ENCODE measurements at regions not wholly inside any gene's neighbourhood (a gene's known extent, or its start where the extent isn't known, plus 50 kb on each side); places are given as distances from the start of the nearest gene placed in this dataset.
"Not testable (repeated sequence)": the region's sequence is repeated elsewhere in the genome, so short reads cannot be mapped to it uniquely, and the experiment has no call there.

- Histone ChIP-seq H3K4me3 (replicated peaks; ENCODE audit: low read depth, low read length) (no peak overlapping the region), H3K27me3 (replicated peaks; ENCODE audit: control insufficient read depth, insufficient read depth, low read length) (no peaks in the 10 kb centered on the region), H3K36me3 (ENCODE audit: control insufficient read depth, insufficient read depth, low read length) (no peaks in the 10 kb centered on the region)
- TF ChIP-seq, protein P1, sequence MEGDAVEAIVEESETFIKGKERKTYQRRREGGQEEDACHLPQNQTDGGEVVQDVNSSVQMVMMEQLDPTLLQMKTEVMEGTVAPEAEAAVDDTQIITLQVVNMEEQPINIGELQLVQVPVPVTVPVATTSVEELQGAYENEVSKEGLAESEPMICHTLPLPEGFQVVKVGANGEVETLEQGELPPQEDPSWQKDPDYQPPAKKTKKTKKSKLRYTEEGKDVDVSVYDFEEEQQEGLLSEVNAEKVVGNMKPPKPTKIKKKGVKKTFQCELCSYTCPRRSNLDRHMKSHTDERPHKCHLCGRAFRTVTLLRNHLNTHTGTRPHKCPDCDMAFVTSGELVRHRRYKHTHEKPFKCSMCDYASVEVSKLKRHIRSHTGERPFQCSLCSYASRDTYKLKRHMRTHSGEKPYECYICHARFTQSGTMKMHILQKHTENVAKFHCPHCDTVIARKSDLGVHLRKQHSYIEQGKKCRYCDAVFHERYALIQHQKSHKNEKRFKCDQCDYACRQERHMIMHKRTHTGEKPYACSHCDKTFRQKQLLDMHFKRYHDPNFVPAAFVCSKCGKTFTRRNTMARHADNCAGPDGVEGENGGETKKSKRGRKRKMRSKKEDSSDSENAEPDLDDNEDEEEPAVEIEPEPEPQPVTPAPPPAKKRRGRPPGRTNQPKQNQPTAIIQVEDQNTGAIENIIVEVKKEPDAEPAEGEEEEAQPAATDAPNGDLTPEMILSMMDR (IDR thresholded peaks at IDR 0.05; ENCODE audit: insufficient read depth, low read length, poor library complexity, severe bottlenecking): no peak
- DNase-seq (ENCODE audit: extremely low read depth, insufficient read length): no peak
Observed at GRCh38 chr12:126982707-126983106, 1284.3 kb upstream of the TMEM132C start.

DNA sequence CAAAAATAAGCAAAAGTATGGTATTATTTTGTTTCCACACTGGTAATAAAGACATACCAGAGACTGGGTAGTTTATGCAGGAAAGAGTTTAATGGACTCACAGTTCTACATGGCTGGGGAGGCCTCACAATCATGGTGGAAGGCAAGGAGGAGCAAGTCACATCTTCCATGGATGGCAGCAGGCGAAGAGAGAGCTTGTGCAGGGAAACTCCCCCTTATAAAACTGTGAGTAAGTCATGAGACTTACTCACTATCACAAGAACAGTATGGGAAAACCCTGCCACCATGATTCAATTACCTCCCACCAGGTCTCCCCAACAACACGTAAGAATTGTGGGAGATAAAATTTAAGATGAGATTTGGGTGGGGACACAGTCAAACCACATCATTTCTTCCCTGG lies 1283.2 kb upstream of the TMEM132C start:
- not testable (repeated sequence) for DNase-seq (ENCODE audit: extremely low read depth, insufficient read length); H3K27me3 ChIP-seq (replicated peaks; ENCODE audit: control insufficient read depth, insufficient read depth, low read length); H3K4me3 ChIP-seq (replicated peaks; ENCODE audit: low read depth, low read length); H3K36me3 ChIP-seq (ENCODE audit: control insufficient read depth, insufficient read depth, low read length)

GRCh38 chr12:126985663-126986062 lies 1281.3 kb upstream of the TMEM132C start:
- not testable (repeated sequence) for DNase-seq (ENCODE audit: extremely low read depth, insufficient read length); H3K27me3 ChIP-seq (replicated peaks; ENCODE audit: control insufficient read depth, insufficient read depth, low read length); H3K4me3 ChIP-seq (replicated peaks; ENCODE audit: low read depth, low read length); H3K36me3 ChIP-seq (ENCODE audit: control insufficient read depth, insufficient read depth, low read length)

DNA sequence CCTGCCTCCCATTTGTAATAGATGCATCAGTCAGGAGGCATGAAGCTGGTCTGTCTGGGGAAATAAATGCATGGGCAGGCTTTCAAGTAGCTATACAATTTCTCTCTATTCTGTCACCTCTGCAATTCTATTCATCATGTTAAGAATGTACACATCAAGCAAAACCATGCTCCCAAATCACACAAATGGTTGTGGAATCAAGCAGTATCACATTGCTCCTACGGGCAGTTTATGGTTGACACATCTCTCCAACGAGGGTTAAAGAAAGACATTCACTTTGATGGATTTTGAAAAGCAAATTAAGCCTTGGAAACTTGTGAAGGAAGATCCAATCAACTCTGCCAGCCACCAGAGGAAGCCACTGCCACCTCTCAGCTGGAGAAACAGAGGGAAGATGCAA lies 1277.4 kb upstream of the TMEM132C start:
- H3K27me3 ChIP-seq (replicated peaks; ENCODE audit: control insufficient read depth, insufficient read depth, low read length): no peaks in the 10 kb centered on the region
- no peak for DNase-seq (ENCODE audit: extremely low read depth, insufficient read length)
- TF ChIP-seq, protein P1 (IDR thresholded peaks at IDR 0.05; ENCODE audit: insufficient read depth, low read length, poor library complexity, severe bottlenecking): no peak
- no peak overlapping the region for H3K4me3 ChIP-seq (replicated peaks; ENCODE audit: low read depth, low read length)
- no peaks in the 10 kb centered on the region for H3K36me3 ChIP-seq (ENCODE audit: control insufficient read depth, insufficient read depth, low read length)

- TF ChIP-seq, protein P1 (IDR thresholded peaks at IDR 0.05; ENCODE audit: insufficient read depth, low read length, poor library complexity, severe bottlenecking): no peak
- Histone ChIP-seq H3K4me3 (replicated peaks; ENCODE audit: low read depth, low read length) (no peak overlapping the region), H3K36me3 (ENCODE audit: control insufficient read depth, insufficient read depth, low read length) (no peaks in the 10 kb centered on the region), H3K27me3 (replicated peaks; ENCODE audit: control insufficient read depth, insufficient read depth, low read length) (no peaks in the 10 kb centered on the region)
- no peak for DNase-seq (ENCODE audit: extremely low read depth, insufficient read length)
Observed at GRCh38 chr12:126993898-126994297, 1273.1 kb upstream of the TMEM132C start.

DNA sequence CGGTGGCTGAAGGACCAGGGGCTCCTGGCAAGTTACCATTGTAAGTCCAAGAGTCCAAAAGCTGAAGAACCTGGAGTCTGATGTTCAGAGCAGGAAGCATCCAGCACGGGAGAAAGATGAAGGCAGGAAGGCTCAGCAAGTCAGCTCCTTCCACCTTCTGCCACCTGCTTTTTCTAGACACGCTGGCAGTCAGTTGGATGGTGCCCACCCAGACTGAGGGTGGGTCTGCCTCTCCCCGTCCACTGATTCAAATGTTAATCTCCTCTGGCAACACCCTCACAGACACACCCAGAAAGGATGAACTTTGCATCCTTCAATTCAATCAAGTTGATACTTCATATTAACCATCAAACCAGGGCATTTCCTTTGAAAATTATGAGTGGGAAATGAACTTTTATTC lies 1272.4 kb upstream of the TMEM132C start:
- Histone ChIP-seq H3K36me3 (ENCODE audit: control insufficient read depth, insufficient read depth, low read length) (no peaks in the 10 kb centered on the region), H3K27me3 (replicated peaks; ENCODE audit: control insufficient read depth, insufficient read depth, low read length) (no peaks in the 10 kb centered on the region), H3K4me3 (replicated peaks; ENCODE audit: low read depth, low read length) (no peak overlapping the region)
- DNase-seq (ENCODE audit: extremely low read depth, insufficient read length): no peak
- TF ChIP-seq, protein P1 (IDR thresholded peaks at IDR 0.05; ENCODE audit: insufficient read depth, low read length, poor library complexity, severe bottlenecking): no peak

GRCh38 chr12:126998031-126998430 lies 1268.9 kb upstream of the TMEM132C start:
- no peak for DNase-seq (ENCODE audit: extremely low read depth, insufficient read length)
- no peaks in the 10 kb centered on the region for H3K36me3 ChIP-seq (ENCODE audit: control insufficient read depth, insufficient read depth, low read length)
- TF ChIP-seq, protein P1 (IDR thresholded peaks at IDR 0.05; ENCODE audit: insufficient read depth, low read length, poor library complexity, severe bottlenecking): no peak
- no peak overlapping the region for H3K4me3 ChIP-seq (replicated peaks; ENCODE audit: low read depth, low read length)
- no peaks in the 10 kb centered on the region for H3K27me3 ChIP-seq (replicated peaks; ENCODE audit: control insufficient read depth, insufficient read depth, low read length)

All from GM06990 (cell line).